ENCODE measurements at regions not wholly inside any gene's neighbourhood (a gene's known extent, or its start where the extent isn't known, plus 50 kb on each side); places are given as distances from the start of the nearest gene placed in this dataset.

DNA sequence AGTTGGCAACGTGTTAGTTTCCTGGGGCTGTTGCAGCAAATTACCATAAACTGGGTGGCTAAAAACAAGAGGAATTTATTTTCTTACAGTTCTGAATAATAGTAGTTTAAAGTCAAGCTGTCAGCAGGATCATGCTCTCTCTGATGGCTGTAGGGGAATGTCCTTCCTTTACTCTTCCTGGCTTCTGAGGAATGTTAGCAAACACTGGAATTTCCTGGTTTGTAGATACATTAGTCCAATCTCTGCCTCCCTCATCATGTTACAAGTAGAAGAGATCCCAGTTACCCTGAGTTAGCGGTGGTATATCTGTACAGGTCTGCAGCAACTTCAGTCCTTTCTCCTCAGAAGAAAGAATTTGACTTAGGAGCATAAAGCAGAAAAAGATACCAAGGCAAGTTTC lies 2249.1 kb downstream of the NCAM2 start:
- no peaks in the 10 kb centered on the region for H3K79me2 ChIP-seq (ENCODE audit: insufficient read depth, low read length)
- no peaks in the 10 kb centered on the region for H3K36me3 ChIP-seq (ENCODE audit: insufficient read depth, low read length)
- H3K4me2 ChIP-seq (ENCODE audit: insufficient read depth, low read length), result no peak overlapping the region
- no peaks in the 10 kb centered on the region for H3K27me3 ChIP-seq (ENCODE audit: insufficient read depth, low read length, poor library complexity)
- no peaks in the 10 kb centered on the region for H3K4me1 ChIP-seq (ENCODE audit: insufficient read depth, low read length)
- TF ChIP-seq, protein P1, sequence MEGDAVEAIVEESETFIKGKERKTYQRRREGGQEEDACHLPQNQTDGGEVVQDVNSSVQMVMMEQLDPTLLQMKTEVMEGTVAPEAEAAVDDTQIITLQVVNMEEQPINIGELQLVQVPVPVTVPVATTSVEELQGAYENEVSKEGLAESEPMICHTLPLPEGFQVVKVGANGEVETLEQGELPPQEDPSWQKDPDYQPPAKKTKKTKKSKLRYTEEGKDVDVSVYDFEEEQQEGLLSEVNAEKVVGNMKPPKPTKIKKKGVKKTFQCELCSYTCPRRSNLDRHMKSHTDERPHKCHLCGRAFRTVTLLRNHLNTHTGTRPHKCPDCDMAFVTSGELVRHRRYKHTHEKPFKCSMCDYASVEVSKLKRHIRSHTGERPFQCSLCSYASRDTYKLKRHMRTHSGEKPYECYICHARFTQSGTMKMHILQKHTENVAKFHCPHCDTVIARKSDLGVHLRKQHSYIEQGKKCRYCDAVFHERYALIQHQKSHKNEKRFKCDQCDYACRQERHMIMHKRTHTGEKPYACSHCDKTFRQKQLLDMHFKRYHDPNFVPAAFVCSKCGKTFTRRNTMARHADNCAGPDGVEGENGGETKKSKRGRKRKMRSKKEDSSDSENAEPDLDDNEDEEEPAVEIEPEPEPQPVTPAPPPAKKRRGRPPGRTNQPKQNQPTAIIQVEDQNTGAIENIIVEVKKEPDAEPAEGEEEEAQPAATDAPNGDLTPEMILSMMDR (IDR thresholded peaks at IDR 0.05; ENCODE audit: borderline replicate concordance, extremely low read depth, low read length, poor library complexity, severe bottlenecking), result no peak
- TF ChIP-seq EZH2 (IDR thresholded peaks at IDR 0.05; ENCODE audit: borderline replicate concordance, low read depth, low read length, severe bottlenecking), result no peak
- no peak overlapping the region for H3K9ac ChIP-seq (ENCODE audit: low read depth, low read length)
- ATAC-seq (ENCODE audit: insufficient read depth, low read depth), result no peak
- no peak for DNase-seq
- H2AFZ ChIP-seq (ENCODE audit: low read depth, low read length), result no peak overlapping the region
- no peak overlapping the region for H3K4me3 ChIP-seq (ENCODE audit: low read depth in 1 of 2, low read length in 2 of 2)
- no peak overlapping the region for H3K27ac ChIP-seq (ENCODE audit: low read length)
- no peaks in the 10 kb centered on the region for H3K9me3 ChIP-seq (ENCODE audit: insufficient read depth, low read length, severe bottlenecking)
- no peaks in the 10 kb centered on the region for H4K20me1 ChIP-seq (ENCODE audit: insufficient read depth, low read length)

DNA sequence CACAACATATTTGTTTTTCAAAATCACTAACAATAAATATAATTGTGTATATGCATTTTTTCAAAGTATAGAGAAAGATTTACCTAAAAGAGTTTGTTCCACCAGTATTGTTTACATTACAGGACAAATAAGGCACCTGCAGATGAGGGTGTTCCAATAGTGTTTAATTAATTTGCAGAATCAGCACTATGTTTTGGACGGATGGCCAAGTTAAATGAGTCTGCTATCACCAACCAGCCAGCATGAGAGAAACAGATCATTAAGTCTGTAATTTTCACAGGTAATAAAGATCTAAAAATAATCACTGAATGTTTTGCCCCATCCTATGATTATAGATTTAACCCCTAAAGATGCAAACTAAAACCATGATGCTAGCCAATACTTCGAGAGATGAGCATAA lies 2247.0 kb downstream of the NCAM2 start:
- Histone ChIP-seq H3K27ac (ENCODE audit: low read length) (no peak overlapping the region), H3K4me2 (ENCODE audit: insufficient read depth, low read length) (no peak overlapping the region), H2AFZ (ENCODE audit: low read depth, low read length) (no peak overlapping the region), H3K4me1 (ENCODE audit: insufficient read depth, low read length) (no peaks in the 10 kb centered on the region), H3K9ac (ENCODE audit: low read depth, low read length) (no peak overlapping the region), H3K9me3 (ENCODE audit: insufficient read depth, low read length, severe bottlenecking) (no peaks in the 10 kb centered on the region), H3K36me3 (ENCODE audit: insufficient read depth, low read length) (no peaks in the 10 kb centered on the region), H4K20me1 (ENCODE audit: insufficient read depth, low read length) (no peaks in the 10 kb centered on the region), H3K27me3 (ENCODE audit: insufficient read depth, low read length, poor library complexity) (no peaks in the 10 kb centered on the region), H3K79me2 (ENCODE audit: insufficient read depth, low read length) (no peaks in the 10 kb centered on the region), H3K4me3 (ENCODE audit: low read depth in 1 of 2, low read length in 2 of 2) (no peak overlapping the region)
- no peak for TF ChIP-seq EZH2 (IDR thresholded peaks at IDR 0.05; ENCODE audit: borderline replicate concordance, low read depth, low read length, severe bottlenecking)
- TF ChIP-seq, protein P1 (IDR thresholded peaks at IDR 0.05; ENCODE audit: borderline replicate concordance, extremely low read depth, low read length, poor library complexity, severe bottlenecking), result no peak
- no peak for ATAC-seq (ENCODE audit: insufficient read depth, low read depth)
- DNase-seq, result no peak

DNA sequence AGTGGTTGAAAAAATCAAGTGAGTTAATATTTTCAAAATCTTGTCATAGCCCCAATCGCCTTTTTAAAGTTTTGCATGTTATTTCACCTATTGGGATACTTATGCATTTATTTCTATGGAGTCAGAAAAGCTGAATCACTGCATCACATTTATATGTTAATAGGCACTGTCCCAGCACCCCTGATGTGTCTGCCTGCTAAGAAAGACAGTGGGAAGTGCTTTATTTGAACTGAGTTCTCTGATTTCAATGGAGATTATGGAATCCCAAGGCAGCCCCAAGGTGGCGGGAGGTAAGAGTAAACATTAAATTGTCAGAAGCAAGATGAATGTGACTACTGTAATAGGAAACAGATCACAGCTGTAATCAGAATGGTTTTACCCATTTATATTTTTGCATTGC lies 2225.7 kb downstream of the NCAM2 start:
- TF ChIP-seq EZH2 (IDR thresholded peaks at IDR 0.05; ENCODE audit: borderline replicate concordance, low read depth, low read length, severe bottlenecking), result no peak
- no peak overlapping the region for H3K9ac ChIP-seq (ENCODE audit: low read depth, low read length)
- no peak overlapping the region for H3K4me3 ChIP-seq (ENCODE audit: low read depth in 1 of 2, low read length in 2 of 2)
- no peak for ATAC-seq (ENCODE audit: insufficient read depth, low read depth)
- no peak overlapping the region for H3K27ac ChIP-seq (ENCODE audit: low read length)
- no peak overlapping the region for H3K4me2 ChIP-seq (ENCODE audit: insufficient read depth, low read length)
- H3K4me1 ChIP-seq (ENCODE audit: insufficient read depth, low read length), result no peaks in the 10 kb centered on the region
- H3K36me3 ChIP-seq (ENCODE audit: insufficient read depth, low read length), result no peaks in the 10 kb centered on the region
- H2AFZ ChIP-seq (ENCODE audit: low read depth, low read length), result no peak overlapping the region
- no peaks in the 10 kb centered on the region for H3K27me3 ChIP-seq (ENCODE audit: insufficient read depth, low read length, poor library complexity)
- H4K20me1 ChIP-seq (ENCODE audit: insufficient read depth, low read length), result no peaks in the 10 kb centered on the region
- no peak for DNase-seq
- H3K79me2 ChIP-seq (ENCODE audit: insufficient read depth, low read length), result no peaks in the 10 kb centered on the region
- no peaks in the 10 kb centered on the region for H3K9me3 ChIP-seq (ENCODE audit: insufficient read depth, low read length, severe bottlenecking)

DNA sequence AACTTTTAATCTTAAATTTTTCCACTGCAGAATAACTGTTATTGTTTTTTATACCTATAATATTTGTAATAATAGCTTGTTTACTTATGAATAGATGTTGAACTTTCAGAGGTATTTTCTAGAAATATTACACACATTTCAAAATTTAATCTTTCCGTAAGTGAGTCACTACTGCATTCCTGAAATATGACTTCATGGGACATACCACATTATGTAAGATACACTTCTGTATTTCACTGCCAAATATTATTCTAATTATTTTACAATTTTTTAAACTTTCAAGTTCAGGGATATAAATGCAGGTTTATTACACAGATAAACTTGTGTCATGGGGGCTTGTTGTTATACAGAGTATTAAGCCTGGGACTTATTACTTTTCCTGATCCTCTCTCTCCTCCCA lies 2220.5 kb downstream of the NCAM2 start:
- DNase-seq (no peak), ATAC-seq (ENCODE audit: insufficient read depth, low read depth) (no peak)
- H3K9ac ChIP-seq (ENCODE audit: low read depth, low read length), result no peak overlapping the region
- H3K4me1 ChIP-seq (ENCODE audit: insufficient read depth, low read length), result no peaks in the 10 kb centered on the region
- no peak overlapping the region for H3K4me3 ChIP-seq (ENCODE audit: low read depth in 1 of 2, low read length in 2 of 2)
- H3K9me3 ChIP-seq (ENCODE audit: insufficient read depth, low read length, severe bottlenecking), result peaks cover under 1% of the 10 kb centered on the region
- no peak overlapping the region for H3K4me2 ChIP-seq (ENCODE audit: insufficient read depth, low read length)
- H2AFZ ChIP-seq (ENCODE audit: low read depth, low read length), result no peak overlapping the region
- no peaks in the 10 kb centered on the region for H3K27me3 ChIP-seq (ENCODE audit: insufficient read depth, low read length, poor library complexity)
- H3K27ac ChIP-seq (ENCODE audit: low read length), result no peak overlapping the region
- no peak for TF ChIP-seq EZH2 (IDR thresholded peaks at IDR 0.05; ENCODE audit: borderline replicate concordance, low read depth, low read length, severe bottlenecking)
- TF ChIP-seq, protein P1 (IDR thresholded peaks at IDR 0.05; ENCODE audit: borderline replicate concordance, extremely low read depth, low read length, poor library complexity, severe bottlenecking), result no peak
- no peaks in the 10 kb centered on the region for H3K79me2 ChIP-seq (ENCODE audit: insufficient read depth, low read length)
- no peaks in the 10 kb centered on the region for H3K36me3 ChIP-seq (ENCODE audit: insufficient read depth, low read length)
- no peaks in the 10 kb centered on the region for H4K20me1 ChIP-seq (ENCODE audit: insufficient read depth, low read length)

All from DND-41 (cell line).